ENCODE measurements at regions not wholly inside any gene's neighbourhood (a gene's known extent, or its start where the extent isn't known, plus 50 kb on each side); places are given as distances from the start of the nearest gene placed in this dataset.
"Not testable (repeated sequence)": the region's sequence is repeated elsewhere in the genome, so short reads cannot be mapped to it uniquely, and the experiment has no call there.

- Histone ChIP-seq H3K4me1 (replicated peaks in 1 of 2) (no peaks in the 10 kb centered on the region), H3K36me3 (replicated peaks in 1 of 2) (no peaks in the 10 kb centered on the region), H3K9me3 (replicated peaks in 1 of 3) (peaks cover 0 to 4% (median 0%) of the 10 kb centered on the region in 3 donors), H3K27me3 (peaks cover 68% of the 10 kb centered on the region), H3K4me3 (no peak overlapping the region), H3K27ac (no peak overlapping the region)
- TF ChIP-seq CTCF (IDR thresholded peaks at IDR 0.05) (no peak), POLR2A (IDR thresholded peaks at IDR 0.05) (no peak)
- WGBS, 4 donors = 64 to 87% (median 84%) methylated on average over 3 of the region's 3 CpGs
- no peak for DNase-seq
- intact Hi-C loops (cut with DNase I) = no loop called here
These were observed 77.8 kb upstream of the ZNF184 start for GRCh38 chr6:27550692-27551091.

GRCh38 chr6:27549241-27549598 is 76.3 kb upstream of the ZNF184 start:
- H3K9me3 ChIP-seq (replicated peaks in 1 of 3) = not testable (repeated sequence)
- H3K27me3 ChIP-seq = peaks cover 72% of the 10 kb centered on the region
- 78 to 84% (median 83%) methylated on average over 14 of the region's 14 CpGs for WGBS, 4 donors

GRCh38 chr6:27547157-27548075 is 74.5 kb upstream of the ZNF184 start:
- Histone ChIP-seq H3K27me3 (peaks cover 74% of the 10 kb centered on the region), H3K27ac (no peak overlapping the region), H3K9me3 (replicated peaks in 1 of 3) (peaks cover 0 to 4% (median 0%) of the 10 kb centered on the region in 3 donors), H3K4me1 (replicated peaks in 1 of 2) (no peaks in the 10 kb centered on the region), H3K36me3 (replicated peaks in 1 of 2) (no peaks in the 10 kb centered on the region), H3K4me3 (no peak overlapping the region)
- no peak for DNase-seq
- intact Hi-C loops (cut with DNase I) = no loop called here
- WGBS, 4 donors = 17 to 55% (median 19%) methylated on average over 23 of the region's 23 CpGs
- TF ChIP-seq CTCF (IDR thresholded peaks at IDR 0.05) (no peak), POLR2A (IDR thresholded peaks at IDR 0.05) (no peak)

More at GRCh38 chr6:27549241-27549598, 76.3 kb upstream of the ZNF184 start:
- H3K27ac ChIP-seq; DNase-seq; intact Hi-C loops (cut with DNase I); H3K36me3 ChIP-seq (replicated peaks in 1 of 2); H3K4me1 ChIP-seq (replicated peaks in 1 of 2); H3K4me3 ChIP-seq: not testable (repeated sequence)

GRCh38 chr6:27546522-27546921 is 73.6 kb upstream of the ZNF184 start:
- WGBS, 4 donors = 82 to 90% (median 85%) methylated on average over 7 of the region's 7 CpGs
- intact Hi-C loops (cut with DNase I) = no loop called here
- DNase-seq = no peak
- Histone ChIP-seq H3K36me3 (replicated peaks in 1 of 2) (no peaks in the 10 kb centered on the region), H3K4me1 (replicated peaks in 1 of 2) (no peaks in the 10 kb centered on the region), H3K27me3 (peaks cover 75% of the 10 kb centered on the region), H3K4me3 (no peak overlapping the region), H3K9me3 (replicated peaks in 1 of 3) (no peaks in the 10 kb centered on the region), H3K27ac (no peak overlapping the region)
- TF ChIP-seq CTCF (IDR thresholded peaks at IDR 0.05) (no peak), POLR2A (IDR thresholded peaks at IDR 0.05) (no peak)

All from adrenal gland (tissue), 9 donors.